Neural cell (in vitro differentiated cells): ENCODE measurements at regions not wholly inside any gene's neighbourhood (a gene's known extent, or its start where the extent isn't known, plus 50 kb on each side); places are given as distances from the start of the nearest gene placed in this dataset.
"Not testable (repeated sequence)": the region's sequence is repeated elsewhere in the genome, so short reads cannot be mapped to it uniquely, and the experiment has no call there.

ENCODE experiments used
- EP300 ChIP-seq: fragments of 450-650 bp; conservative IDR thresholded peaks from 2 replicates; pipeline ENCODE4 v1.6.1; 2014; ENCODE audit warnings: antibody characterized with exemption, mild to moderate bottlenecking, moderate library complexity; ENCODE audit not compliant: poor library complexity, severe bottlenecking
- EZH2 ChIP-seq: fragments of 200-600, 300-800 bp; shearing (Covaris generic), sonication (generic); IDR thresholded peaks from 2 replicates; pipeline ENCODE4 v1.6.1; 2014; ENCODE audit warnings: antibody characterized with exemption, low read length, borderline replicate concordance, mild to moderate bottlenecking; ENCODE audit not compliant: insufficient read depth, poor library complexity, severe bottlenecking
- POLR2AphosphoS5 ChIP-seq: IDR thresholded peaks from 2 replicates; pipeline ENCODE4 v1.6.1; 2012
- RAD21 ChIP-seq: fragments of 450-650 bp; conservative IDR thresholded peaks from 2 replicates; pipeline ENCODE4 v1.6.1; 2014; ENCODE audit warnings: antibody characterized with exemption, mild to moderate bottlenecking, moderate library complexity
- TAF1 ChIP-seq: IDR thresholded peaks from 2 replicates; pipeline ENCODE4 v1.6.1; 2012; ENCODE audit warnings: low read depth
- TF ChIP-seq, protein P1 (sequence below): fragments of 450-650 bp; IDR thresholded peaks from 2 replicates; pipeline ENCODE4 v1.5.1; 2014; ENCODE audit warnings: antibody characterized with exemption, mild to moderate bottlenecking, moderate library complexity; ENCODE audit not compliant: poor library complexity, severe bottlenecking
- TF ChIP-seq, protein P2 (sequence below): IDR thresholded peaks from 2 replicates; pipeline ENCODE4 v1.6.1; 2012; ENCODE audit warnings: borderline replicate concordance

DNA sequence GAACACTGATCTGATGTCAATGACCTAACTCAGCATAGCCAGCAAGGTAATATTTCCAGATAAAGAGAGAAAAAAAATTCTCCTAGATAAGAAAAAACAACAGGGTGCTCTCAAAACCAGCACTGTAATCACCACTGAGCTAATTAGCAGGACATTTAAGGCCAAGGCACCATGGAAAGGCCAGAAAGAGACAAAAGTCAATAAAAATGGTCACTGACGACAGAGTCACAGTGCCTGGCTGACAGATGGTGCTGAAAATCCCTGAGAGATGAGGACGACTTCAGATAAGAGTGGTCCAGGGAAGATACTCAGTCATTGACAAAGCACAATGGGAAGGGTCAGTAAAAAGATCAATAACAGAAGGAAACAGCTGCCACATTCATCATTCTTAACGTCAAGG, 186.7 kb downstream of the SPATA31A6 start:
- TF ChIP-seq, protein P1, sequence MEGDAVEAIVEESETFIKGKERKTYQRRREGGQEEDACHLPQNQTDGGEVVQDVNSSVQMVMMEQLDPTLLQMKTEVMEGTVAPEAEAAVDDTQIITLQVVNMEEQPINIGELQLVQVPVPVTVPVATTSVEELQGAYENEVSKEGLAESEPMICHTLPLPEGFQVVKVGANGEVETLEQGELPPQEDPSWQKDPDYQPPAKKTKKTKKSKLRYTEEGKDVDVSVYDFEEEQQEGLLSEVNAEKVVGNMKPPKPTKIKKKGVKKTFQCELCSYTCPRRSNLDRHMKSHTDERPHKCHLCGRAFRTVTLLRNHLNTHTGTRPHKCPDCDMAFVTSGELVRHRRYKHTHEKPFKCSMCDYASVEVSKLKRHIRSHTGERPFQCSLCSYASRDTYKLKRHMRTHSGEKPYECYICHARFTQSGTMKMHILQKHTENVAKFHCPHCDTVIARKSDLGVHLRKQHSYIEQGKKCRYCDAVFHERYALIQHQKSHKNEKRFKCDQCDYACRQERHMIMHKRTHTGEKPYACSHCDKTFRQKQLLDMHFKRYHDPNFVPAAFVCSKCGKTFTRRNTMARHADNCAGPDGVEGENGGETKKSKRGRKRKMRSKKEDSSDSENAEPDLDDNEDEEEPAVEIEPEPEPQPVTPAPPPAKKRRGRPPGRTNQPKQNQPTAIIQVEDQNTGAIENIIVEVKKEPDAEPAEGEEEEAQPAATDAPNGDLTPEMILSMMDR: not testable (repeated sequence)
- not testable (repeated sequence) for TF ChIP-seq POLR2AphosphoS5, EZH2, TAF1, EP300, RAD21
- TF ChIP-seq, protein P2, sequence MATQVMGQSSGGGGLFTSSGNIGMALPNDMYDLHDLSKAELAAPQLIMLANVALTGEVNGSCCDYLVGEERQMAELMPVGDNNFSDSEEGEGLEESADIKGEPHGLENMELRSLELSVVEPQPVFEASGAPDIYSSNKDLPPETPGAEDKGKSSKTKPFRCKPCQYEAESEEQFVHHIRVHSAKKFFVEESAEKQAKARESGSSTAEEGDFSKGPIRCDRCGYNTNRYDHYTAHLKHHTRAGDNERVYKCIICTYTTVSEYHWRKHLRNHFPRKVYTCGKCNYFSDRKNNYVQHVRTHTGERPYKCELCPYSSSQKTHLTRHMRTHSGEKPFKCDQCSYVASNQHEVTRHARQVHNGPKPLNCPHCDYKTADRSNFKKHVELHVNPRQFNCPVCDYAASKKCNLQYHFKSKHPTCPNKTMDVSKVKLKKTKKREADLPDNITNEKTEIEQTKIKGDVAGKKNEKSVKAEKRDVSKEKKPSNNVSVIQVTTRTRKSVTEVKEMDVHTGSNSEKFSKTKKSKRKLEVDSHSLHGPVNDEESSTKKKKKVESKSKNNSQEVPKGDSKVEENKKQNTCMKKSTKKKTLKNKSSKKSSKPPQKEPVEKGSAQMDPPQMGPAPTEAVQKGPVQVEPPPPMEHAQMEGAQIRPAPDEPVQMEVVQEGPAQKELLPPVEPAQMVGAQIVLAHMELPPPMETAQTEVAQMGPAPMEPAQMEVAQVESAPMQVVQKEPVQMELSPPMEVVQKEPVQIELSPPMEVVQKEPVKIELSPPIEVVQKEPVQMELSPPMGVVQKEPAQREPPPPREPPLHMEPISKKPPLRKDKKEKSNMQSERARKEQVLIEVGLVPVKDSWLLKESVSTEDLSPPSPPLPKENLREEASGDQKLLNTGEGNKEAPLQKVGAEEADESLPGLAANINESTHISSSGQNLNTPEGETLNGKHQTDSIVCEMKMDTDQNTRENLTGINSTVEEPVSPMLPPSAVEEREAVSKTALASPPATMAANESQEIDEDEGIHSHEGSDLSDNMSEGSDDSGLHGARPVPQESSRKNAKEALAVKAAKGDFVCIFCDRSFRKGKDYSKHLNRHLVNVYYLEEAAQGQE: not testable (repeated sequence)
